Hindlimb muscle (tissue), 1 donor: ENCODE measurements at regions not wholly inside any gene's neighbourhood (a gene's known extent, or its start where the extent isn't known, plus 50 kb on each side); places are given as distances from the start of the nearest gene placed in this dataset.

Experiments
- DNase-seq: peaks from one replicate; pipeline ENCODE4 v3.0.0-alpha.2; 2013

DNA sequence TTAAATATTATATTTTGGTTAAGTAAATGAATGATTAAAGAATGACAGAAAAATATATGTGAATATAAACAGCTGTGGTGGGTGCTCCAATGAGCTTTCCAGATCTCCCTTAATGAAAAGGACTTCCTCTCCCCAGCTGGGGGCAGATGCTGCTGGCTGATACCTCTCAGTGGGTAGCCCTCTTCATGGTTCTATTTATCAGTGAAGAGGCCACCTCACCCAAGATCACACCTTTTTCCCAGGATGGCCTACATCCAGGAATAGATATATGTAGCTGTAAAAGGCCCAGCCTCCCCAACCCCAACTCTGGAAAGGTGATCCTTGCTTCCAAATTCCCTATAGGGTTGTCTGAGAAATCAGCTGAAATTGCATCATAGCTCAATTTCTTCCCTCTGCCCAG lies 135.2 kb upstream of the ACVR2A start:
- DNase-seq: no peak

- no peak for DNase-seq
Measured at GRCh38 chr2:147703171-147703570, 141.7 kb upstream of the ACVR2A start.

GRCh38 chr2:147698166-147698565 lies 146.7 kb upstream of the ACVR2A start:
- no peak for DNase-seq

GRCh38 chr2:147696426-147696825 lies 148.4 kb upstream of the ACVR2A start:
- no peak for DNase-seq

DNA sequence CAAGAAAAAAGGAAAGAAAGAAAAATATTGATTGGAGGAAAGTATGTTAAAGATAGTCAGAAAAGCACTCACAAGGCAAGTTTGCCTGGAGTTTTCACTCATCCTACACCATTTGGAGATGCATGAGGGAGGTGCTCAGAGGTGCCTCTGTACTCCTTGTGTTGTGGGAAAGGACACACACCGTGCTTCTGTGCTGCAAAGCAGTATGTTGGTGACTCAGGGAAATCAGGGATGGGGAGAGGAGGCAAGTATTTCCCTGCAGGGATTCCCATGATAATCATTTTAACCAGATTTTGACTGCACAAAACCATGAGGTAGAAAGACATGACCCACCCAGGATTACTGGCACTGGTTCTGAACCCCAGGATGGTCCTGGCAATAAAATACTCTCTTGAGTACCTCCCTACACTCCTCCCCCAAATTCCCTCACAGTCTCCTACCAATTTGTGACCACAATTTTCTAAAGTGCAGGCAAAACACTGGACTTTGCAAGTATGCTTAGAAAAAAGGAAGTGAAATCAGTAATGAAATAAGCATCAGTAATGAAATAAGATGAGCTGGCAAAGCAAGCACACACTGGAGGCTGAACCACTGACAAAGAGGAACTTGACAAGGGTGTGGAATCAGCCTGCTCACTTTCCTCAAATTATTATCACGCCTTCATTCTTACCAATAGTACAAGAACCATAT lies 155.5 kb upstream of the ACVR2A start:
- DNase-seq: no peak

DNA sequence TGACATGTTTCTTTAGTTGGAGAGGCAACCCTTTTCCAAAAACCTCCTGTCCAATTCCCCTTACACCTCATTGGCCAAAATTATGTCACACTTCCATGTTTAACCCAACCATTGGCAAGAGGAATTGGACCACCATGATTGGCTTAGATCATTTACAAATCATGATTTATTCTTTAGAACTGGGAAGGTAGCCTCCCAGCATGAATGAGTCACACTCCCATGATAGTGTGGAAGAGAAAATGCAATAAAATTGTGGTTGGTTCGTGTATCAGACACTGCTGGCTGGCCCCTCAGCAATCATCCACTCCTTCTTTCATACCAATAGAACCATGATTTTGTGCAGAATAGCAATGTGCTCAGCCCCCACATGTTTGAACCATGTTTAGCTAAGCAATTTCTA lies 156.6 kb upstream of the ACVR2A start:
- no peak for DNase-seq

DNA sequence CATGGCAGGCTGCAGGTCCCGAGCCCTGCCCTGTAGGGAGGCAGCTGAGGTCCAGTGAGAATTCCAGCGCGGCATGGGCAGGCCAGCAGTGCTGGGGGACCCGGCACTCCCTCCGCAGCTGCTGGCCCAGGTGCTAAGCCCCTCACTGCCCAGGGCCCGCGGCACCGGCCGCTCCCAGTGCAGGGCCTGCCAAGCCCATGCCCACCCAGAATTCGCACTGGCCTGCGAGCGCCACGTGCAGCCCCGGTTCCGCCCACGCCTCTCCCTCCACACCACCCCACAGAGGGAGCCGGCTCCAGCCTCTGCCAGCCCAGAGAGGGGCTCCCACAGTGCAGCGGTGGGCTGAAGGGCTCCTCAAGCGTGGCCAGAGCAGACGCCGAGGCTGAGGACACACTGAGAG lies 158.5 kb upstream of the ACVR2A start:
- DNase-seq: no peak

GRCh38 chr2:147684903-147685302 lies 159.9 kb upstream of the ACVR2A start:
- DNase-seq: no peak

DNA sequence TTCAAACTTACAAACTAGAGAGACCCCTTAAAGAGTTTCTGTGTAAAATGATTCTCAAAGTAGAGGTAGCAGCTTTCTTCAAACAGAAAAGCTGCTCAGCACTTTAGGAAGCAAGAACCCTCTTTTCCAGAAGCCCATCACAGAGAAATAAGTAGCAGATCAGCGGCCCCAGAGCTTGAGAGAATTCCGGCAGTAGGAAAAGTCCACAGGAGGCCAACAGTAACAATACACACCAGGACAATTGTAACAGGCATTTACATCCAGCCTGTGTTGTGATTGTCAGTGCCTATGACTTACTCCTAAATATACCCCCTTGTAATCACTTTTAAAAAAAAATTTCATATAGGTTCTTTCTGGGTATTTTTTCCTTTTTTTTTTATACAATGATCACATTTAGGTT lies 161.4 kb upstream of the ACVR2A start:
- DNase-seq: no peak

- no peak for DNase-seq
Measured at GRCh38 chr2:147681093-147681492, 163.7 kb upstream of the ACVR2A start.

GRCh38 chr2:147679955-147680531 lies 164.8 kb upstream of the ACVR2A start:
- no peak for DNase-seq

DNA sequence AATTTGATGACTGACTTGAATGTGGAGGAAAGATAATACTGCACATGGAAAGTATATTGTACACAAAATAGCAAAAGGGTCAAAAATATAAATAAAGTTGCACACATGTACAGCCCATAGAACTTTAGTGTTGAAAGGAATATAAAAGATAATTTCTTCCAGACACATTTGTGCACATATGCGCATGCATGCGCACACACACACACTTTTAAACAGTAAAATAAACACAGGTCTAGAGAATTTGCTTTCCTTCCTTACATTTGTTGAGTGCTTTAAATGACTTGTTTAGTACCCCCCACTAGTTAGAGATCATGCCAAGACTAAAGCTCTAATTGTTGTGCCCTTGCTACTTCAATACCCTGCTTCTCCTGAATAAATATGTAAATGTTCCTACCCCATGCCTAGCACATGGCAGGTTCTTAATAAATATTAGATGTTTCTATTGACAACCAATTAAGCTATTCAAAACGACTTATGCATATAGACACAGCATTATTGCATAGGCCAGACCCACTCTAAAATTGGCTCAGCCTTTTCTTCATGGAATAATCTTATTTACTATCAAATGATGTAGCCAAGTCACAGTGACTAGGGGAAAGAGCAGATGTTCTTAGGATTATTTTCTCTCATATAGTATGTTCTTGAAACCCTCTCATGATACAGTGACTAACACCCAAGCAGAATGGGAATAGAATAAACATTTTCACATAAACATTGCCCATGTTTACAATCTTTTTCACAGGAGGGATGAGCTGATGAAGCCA lies 165.5 kb upstream of the ACVR2A start:
- peak; percentile 19 for DNase-seq

- no peak for DNase-seq
Measured at GRCh38 chr2:147665105-147665504, 179.7 kb upstream of the ACVR2A start.

DNA sequence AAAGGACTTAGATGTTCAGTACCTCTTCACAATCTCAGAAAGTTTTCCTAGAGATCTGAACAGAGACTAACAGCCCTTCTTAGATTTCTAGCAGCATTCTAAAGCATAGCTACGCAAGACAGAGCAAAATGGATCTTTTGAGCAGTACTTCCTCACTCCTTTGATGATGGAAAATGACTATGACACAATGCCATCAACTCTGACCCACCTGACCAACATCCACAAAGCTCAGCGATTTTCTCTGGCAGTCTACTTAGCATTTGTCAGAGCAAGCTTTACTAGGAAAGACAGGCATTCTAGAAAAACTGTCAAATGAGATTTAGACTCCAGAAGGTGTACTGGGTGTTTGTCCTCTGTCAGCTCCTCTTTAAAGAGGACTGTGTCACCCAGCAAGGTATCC lies 180.9 kb upstream of the ACVR2A start:
- DNase-seq: no peak

GRCh38 chr2:147663153-147663961 lies 181.5 kb upstream of the ACVR2A start:
- no peak for DNase-seq

GRCh38 chr2:147662221-147662620 lies 182.6 kb upstream of the ACVR2A start:
- no peak for DNase-seq

GRCh38 chr2:147660680-147661079 lies 184.1 kb upstream of the ACVR2A start:
- no peak for DNase-seq

- DNase-seq: no peak
Measured at GRCh38 chr2:147659051-147659450, 185.8 kb upstream of the ACVR2A start.

- DNase-seq: no peak
Measured at GRCh38 chr2:147657086-147658000, 187.5 kb upstream of the ACVR2A start.

- no peak for DNase-seq
Measured at GRCh38 chr2:147649998-147650397, 194.8 kb upstream of the ACVR2A start.

DNA sequence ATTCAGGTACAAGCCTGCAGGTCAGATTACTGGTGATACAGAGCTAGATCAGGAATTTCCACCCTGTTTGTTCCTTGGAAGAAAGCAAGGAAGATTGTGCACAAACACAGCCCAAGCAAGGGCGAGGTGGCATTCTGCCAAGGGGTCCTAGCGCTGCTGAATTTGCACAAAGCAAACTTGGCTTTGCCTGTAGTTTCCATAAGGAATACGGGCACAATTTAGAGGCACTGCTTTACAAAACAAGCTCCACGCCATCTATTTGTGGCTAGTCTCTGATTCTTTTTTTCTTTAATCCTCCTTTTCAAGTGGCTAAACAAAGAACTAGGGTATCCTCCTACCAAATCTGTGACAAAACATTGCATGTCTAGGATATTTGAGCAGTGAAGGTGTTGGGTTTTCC lies 195.5 kb upstream of the ACVR2A start:
- DNase-seq: no peak

DNA sequence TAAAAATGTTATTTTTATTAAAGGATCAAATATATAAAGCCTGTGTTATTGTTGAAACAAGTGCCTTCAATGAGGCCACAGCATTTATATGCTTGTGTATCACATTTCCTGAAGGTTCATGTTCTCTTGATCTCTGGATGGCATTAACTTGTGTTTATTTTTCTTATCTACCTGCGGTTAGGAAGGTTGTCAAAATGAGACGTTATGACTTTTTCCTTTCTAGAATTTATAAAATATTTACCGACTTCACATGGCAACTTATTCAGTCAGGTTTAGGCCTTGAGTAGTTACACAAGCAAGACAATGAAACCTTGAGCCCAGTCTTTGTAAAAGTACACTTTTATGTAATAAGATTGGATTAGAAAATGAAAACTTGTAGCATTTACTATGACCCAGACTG lies 196.4 kb upstream of the ACVR2A start:
- no peak for DNase-seq
